SK-MEL-5 (cell line): ENCODE measurements at regions not wholly inside any gene's neighbourhood (a gene's known extent, or its start where the extent isn't known, plus 50 kb on each side); places are given as distances from the start of the nearest gene placed in this dataset.
A peak's percentile ranks its signal among the peaks of the same experiment; 100 is the strongest.
"Not testable (repeated sequence)": the region's sequence is repeated elsewhere in the genome, so short reads cannot be mapped to it uniquely, and the experiment has no call there.

ENCODE experiments used
- DNase-seq: peaks from one replicate; pipeline ENCODE4 v3.0.0-alpha.2; 2016; ENCODE audit warnings: low read depth, low spot score
- in situ Hi-C: cut with HindIII; loops from 2 replicates; pipeline ENCODE4 v1.10.0; 2016; ENCODE audit warnings: low sequenced_read_pairs, high pct_unique_total_duplicates, low pct_unique_long_range_greater_than_20kb

DNA sequence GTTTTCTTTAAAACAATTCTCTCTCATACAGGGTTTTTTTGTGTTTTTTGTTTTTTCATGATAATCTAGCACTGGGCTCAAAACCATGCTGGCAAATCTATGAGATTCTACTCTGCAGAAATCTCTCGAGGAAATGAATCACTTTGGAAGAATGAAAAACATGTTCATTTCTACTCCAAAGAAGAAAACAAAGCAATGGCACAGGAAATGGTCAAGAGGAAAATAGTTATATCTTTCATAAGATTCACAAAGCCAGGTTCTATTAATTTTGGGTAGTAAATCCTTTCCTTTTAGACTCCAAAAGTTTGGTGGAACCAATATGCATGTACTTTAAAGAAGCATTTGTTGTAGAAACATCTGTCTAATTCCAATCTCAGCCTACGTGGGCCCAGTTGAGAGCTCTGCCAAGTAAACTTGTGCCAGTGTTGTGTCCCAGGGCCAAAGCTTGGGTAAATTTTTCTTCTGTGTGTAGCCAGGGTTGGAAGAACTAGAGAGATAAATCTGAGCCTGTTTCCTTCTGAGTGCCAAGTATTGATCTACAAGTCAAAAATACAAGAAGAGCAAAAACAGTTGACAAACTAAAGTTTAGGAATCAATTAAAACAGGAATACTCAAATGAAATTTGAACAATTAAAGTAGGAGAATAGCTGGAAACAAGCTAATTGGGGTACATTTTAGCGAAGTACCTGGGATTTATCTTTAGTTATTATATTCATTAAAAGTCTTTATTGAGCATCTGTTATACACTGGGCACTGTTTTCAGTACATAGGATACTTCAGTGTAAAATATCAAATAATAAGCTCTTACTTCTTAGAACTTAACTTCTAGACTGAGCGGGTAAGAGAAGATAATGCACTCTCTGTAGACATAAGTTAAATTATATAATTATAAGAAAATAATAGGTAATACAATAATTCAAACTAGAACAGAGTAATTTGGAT lies 657.5 kb upstream of the NECTIN3 start:
- DNase-seq = no peak
- in situ Hi-C loops = no loop called here

DNA sequence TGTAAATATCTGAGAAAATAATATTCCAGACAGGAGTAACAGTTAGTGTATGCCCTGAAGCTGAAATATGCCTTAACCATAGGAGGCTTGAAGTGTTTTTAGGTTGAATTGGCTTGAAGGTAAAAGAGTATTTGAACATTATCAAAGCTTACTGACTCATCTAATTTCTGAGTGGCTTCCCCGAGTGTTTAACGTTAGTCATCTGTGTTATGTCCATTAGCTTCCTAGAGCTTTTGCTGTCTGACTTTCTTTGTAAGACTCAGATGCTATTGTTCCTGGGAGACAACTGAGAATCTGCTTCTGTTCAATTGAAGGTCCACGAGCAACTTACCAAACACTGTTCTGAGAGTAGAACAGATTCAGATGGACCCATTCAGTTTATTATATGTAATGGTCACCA lies 656.8 kb upstream of the NECTIN3 start:
- no peak for DNase-seq
- in situ Hi-C loops = no loop called here

- in situ Hi-C loops = no loop called here
- no peak for DNase-seq
Observed at GRCh38 chr3:110419096-110419495, 652.5 kb upstream of the NECTIN3 start.

- in situ Hi-C loops = no loop called here
Observed at GRCh38 chr3:110419601-110420000, 652.0 kb upstream of the NECTIN3 start.

DNA sequence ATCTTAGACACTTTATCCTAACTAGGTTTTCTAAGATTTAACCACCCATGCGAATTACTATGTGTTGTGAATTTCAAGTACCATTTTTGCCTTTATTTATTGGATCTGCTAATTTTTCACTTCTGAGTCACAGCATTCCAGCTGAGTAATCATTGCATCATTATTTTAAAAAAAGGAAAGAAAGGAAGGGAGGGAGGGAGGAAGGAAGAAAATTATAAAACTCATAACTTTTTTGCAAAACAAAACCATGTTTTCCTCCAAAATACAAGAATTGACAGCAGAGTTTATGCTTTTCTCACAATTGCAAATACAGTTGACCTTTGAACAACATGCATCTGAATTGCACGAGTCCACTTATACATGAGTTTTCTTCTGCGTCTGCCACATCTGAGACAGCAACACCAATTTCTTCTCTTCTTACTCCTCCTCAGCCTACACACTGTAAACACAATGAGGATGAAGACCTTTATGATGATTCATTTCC lies 651.4 kb upstream of the NECTIN3 start:
- in situ Hi-C loops = no loop called here
- DNase-seq = no peak

More at GRCh38 chr3:110419601-110420000, 652.0 kb upstream of the NECTIN3 start:
- no peak for DNase-seq

DNA sequence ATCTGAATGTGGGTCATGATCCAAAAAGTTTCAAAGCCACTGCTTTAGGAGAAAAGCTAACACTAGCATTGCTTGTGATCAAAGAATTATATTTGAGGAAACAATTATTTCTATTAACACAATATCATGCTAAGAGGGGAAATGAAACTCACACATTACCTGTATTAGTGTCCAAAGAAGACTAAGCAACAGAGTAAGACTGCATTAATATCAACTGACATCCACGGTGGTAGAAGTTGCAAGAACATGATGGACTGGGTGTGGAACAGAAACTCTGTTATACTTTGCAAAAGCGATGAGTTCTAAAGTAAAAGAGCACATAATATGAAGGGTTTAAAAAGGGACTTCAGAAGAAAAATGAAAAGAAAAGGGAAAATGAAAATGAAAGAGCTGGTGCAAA lies 648.3 kb upstream of the NECTIN3 start:
- DNase-seq = no peak
- in situ Hi-C loops = no loop called here

DNA sequence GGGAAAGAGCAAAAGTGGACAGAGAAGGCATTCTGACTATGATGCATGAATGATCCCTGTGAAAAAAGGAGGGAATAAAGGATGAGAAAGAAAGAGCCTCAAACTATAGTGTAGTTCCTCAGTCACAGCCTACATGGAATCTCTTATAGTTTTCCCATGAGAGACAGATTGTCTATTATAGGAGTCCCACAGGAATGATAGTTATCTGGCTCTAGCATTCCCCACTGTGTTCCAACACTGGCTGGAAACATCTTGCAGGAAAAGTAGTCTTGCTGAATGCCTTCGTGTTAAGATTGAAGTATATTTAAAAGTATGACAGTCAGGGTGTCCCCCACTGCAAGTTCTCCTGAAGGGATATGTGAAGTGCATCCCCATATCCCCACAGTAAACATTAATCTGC lies 641.5 kb upstream of the NECTIN3 start:
- DNase-seq = no peak
- in situ Hi-C loops = no loop called here

DNA sequence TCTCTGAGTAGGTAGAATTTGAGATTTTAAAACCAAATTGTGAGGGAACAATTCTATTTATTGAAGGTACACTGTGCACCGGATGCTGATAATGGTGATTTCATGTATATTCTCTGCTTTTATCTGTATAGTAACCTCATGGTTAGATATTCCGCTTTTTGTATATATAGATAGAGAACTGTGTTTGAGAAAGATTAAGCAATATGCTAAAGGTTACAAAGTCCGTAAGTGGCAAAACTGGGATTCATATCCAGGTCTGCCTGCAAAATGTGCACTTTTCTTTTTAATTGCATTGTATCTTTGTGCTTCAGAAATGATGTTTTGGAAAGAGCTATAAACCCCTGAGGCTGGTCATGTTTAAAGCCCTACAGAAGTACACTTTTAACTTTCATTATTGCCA lies 635.4 kb upstream of the NECTIN3 start:
- no peak for DNase-seq
- in situ Hi-C loops = no loop called here

GRCh38 chr3:110440066-110440653 lies 631.5 kb upstream of the NECTIN3 start:
- DNase-seq, in situ Hi-C loops: not testable (repeated sequence)

- in situ Hi-C loops = no loop called here
- no peak for DNase-seq
Observed at GRCh38 chr3:110454066-110454465, 617.5 kb upstream of the NECTIN3 start.

GRCh38 chr3:110456001-110456400 lies 615.6 kb upstream of the NECTIN3 start:
- in situ Hi-C loops = no loop called here
- DNase-seq = no peak

DNA sequence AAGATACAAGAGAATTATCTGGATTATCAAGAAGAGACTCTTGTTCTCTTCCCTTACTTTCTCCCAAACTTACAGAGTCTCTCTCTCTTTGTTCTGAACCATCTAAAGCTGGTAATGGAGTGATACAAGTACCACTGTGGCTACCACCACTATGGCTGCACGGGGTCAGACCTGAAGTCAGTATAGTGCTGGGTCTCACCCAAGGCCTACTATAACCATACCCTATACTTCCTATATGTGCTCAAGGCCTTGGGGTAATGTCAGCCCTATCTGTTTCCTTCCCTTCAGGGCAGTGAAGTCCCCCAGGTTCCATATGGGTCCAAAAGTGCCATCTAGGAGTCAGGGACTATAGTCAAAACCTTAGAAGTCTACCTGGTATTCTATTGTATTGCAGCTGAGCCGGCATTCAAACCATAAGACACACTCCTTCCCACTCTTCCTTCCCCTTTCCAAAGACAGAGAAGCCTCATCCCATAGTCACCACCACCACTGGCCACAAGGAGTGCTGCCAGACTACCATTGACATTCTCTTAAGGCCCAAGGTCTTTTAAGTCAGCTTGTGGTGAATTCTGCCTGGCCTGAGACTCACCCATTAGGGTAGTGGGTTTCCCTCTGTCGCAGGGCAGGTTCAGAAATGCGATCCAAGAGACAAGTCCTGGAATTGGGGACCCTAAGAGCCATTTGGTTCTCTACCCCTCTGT lies 615.0 kb upstream of the NECTIN3 start:
- in situ Hi-C loops = no loop called here
- peak; percentile 11 for DNase-seq

- DNase-seq = no peak
- in situ Hi-C loops = no loop called here
Observed at GRCh38 chr3:110457508-110457907, 614.1 kb upstream of the NECTIN3 start.

GRCh38 chr3:110459021-110459420 lies 612.6 kb upstream of the NECTIN3 start:
- DNase-seq = no peak
- in situ Hi-C loops = no loop called here

DNA sequence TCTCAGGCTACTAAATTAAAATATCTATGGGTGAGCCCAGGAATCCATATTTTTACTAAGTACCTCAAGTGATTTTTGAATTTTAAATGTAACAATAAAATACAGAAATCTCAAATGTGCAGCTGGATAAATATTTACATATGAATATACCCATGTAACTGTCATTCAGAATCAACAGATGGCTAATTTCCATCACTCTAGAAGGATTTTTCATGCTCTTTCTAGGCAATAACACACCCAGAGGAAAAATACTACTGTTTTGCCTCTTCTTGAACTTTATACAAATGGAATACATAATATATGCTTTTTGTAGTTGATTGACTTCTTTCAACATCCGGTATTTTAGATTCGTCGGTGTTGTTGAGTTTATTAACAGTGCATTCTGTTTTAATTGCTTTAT lies 601.3 kb upstream of the NECTIN3 start:
- no peak for DNase-seq
- in situ Hi-C loops = no loop called here

GRCh38 chr3:110473405-110473804 lies 598.2 kb upstream of the NECTIN3 start:
- DNase-seq = no peak
- in situ Hi-C loops = no loop called here

DNA sequence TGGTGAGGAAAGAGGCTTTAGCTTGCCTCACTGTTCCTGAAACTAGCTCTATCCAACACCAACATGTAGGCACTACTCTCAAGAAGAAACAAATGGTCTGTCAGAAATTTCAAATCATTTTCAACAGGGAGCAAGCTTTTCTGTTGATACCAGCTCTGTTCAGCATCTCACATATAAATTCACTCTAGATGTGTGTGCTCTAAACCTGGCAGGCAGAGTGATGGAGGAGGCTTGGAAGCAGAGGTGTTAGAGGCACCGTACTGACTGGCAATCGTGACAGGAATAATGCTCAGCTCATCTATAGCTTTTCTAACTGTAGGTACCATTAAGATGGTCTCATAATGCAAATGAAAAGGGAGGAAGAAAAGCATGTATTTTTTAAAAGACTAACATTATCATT lies 597.2 kb upstream of the NECTIN3 start:
- in situ Hi-C loops = no loop called here

DNA sequence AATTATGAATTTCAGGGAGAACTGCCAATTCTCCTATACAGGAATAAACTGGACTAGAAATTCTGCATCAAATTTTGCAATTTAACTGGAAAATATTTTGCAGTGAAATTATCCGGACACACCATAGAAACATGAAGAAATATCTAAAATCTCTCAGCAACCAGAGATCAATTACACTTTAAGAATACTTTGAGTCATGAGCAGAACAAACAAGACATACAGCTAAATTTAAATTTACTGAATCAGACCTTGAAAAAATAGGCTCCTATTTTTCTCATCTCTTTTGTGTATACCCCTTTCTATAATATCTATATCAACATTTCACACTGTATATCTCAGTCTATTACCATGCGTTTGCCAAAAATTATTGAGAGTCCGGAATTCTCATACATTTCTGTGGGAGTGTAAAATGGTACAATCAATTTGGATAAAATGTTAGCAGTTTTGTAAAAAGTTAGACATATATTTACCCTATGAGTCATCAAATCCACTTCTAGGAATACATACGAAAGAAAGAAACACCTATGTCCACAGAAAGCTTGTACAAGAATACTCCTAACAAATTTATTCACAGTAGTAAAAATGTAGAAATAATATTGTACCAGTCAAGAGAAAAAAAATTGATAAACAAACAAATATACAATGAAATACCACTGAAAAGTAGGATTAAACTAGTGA lies 593.1 kb upstream of the NECTIN3 start:
- in situ Hi-C loops = no loop called here
- DNase-seq = no peak

More for the DNA sequence above, 597.2 kb upstream of the NECTIN3 start:
- DNase-seq = no peak
